ENCODE measurements at regions not wholly inside any gene's neighbourhood (a gene's known extent, or its start where the extent isn't known, plus 50 kb on each side); places are given as distances from the start of the nearest gene placed in this dataset.

DNA sequence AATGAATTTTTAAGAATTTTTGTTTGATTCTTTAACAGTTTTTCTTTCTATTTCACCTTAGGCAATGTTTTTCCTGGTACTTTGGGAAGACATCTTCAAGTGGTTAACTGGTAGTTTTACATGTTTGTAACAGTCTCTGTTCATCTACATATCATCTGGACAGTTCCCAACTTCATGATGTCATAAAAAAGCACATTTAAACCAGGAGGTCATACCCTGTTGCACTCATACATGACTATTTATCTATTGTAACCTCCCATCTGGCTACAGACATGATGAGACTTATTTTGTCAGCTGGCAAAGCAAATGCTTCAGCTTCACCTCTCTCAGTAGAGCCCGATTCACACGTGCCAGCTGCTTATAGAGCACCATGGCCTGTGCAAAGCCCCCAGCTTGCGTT is 99.8 kb upstream of the YPEL5 start:
- TF ChIP-seq CTCF (IDR thresholded peaks at IDR 0.05; ENCODE audit: insufficient read depth, low read length) (no peak), POLR2AphosphoS5 (IDR thresholded peaks at IDR 0.05; ENCODE audit: low read depth) (no peak), GABPA (IDR thresholded peaks at IDR 0.05; ENCODE audit: low read depth) (no peak), SPI1 (IDR thresholded peaks at IDR 0.05; ENCODE audit: borderline replicate concordance, low read depth) (no peak)
- TF ChIP-seq, protein P1, sequence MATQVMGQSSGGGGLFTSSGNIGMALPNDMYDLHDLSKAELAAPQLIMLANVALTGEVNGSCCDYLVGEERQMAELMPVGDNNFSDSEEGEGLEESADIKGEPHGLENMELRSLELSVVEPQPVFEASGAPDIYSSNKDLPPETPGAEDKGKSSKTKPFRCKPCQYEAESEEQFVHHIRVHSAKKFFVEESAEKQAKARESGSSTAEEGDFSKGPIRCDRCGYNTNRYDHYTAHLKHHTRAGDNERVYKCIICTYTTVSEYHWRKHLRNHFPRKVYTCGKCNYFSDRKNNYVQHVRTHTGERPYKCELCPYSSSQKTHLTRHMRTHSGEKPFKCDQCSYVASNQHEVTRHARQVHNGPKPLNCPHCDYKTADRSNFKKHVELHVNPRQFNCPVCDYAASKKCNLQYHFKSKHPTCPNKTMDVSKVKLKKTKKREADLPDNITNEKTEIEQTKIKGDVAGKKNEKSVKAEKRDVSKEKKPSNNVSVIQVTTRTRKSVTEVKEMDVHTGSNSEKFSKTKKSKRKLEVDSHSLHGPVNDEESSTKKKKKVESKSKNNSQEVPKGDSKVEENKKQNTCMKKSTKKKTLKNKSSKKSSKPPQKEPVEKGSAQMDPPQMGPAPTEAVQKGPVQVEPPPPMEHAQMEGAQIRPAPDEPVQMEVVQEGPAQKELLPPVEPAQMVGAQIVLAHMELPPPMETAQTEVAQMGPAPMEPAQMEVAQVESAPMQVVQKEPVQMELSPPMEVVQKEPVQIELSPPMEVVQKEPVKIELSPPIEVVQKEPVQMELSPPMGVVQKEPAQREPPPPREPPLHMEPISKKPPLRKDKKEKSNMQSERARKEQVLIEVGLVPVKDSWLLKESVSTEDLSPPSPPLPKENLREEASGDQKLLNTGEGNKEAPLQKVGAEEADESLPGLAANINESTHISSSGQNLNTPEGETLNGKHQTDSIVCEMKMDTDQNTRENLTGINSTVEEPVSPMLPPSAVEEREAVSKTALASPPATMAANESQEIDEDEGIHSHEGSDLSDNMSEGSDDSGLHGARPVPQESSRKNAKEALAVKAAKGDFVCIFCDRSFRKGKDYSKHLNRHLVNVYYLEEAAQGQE (IDR thresholded peaks at IDR 0.05; ENCODE audit: insufficient replicate concordance, low read depth): no peak
